GM12891 (cell line): ENCODE measurements at regions not wholly inside any gene's neighbourhood (a gene's known extent, or its start where the extent isn't known, plus 50 kb on each side); places are given as distances from the start of the nearest gene placed in this dataset.

Experiments used
- DNase-seq: peaks from one replicate; pipeline ENCODE4 v3.0.0; 2011; ENCODE audit warnings: low spot score; ENCODE audit not compliant: insufficient read length
- FAIRE-seq: peaks from 2 replicates; lab custom pipeline; 2011; peaks lifted over from hg19 to GRCh38; lab: Jason Lieb, UNC
- PAX5 ChIP-seq: IDR thresholded peaks from 2 replicates; pipeline ENCODE4 v1.6.1; 2011; ENCODE audit warnings: low read length, moderate library complexity, mild to moderate bottlenecking; ENCODE audit not compliant: insufficient read depth, severe bottlenecking
- POLR2A ChIP-seq: IDR thresholded peaks from 2 replicates; pipeline ENCODE4 v1.6.1; 2011; ENCODE audit warnings: low read depth, low read length, control low read depth
- POLR2AphosphoS5 ChIP-seq: IDR thresholded peaks from 2 replicates; pipeline ENCODE4 v1.6.1; 2011; ENCODE audit warnings: low read depth, low read length, control low read depth
- POU2F2 ChIP-seq: IDR thresholded peaks from 2 replicates; pipeline ENCODE4 v1.6.1; 2011; ENCODE audit warnings: low read depth, mild to moderate bottlenecking, control low read depth, low read length, moderate library complexity
- SPI1 ChIP-seq: IDR thresholded peaks from 2 replicates; pipeline ENCODE4 v1.6.1; 2011; ENCODE audit warnings: low read depth, low read length, control low read depth
- TAF1 ChIP-seq: IDR thresholded peaks from 2 replicates; pipeline ENCODE4 v1.6.1; 2011; ENCODE audit warnings: low read depth, low read length, control low read depth

DNA sequence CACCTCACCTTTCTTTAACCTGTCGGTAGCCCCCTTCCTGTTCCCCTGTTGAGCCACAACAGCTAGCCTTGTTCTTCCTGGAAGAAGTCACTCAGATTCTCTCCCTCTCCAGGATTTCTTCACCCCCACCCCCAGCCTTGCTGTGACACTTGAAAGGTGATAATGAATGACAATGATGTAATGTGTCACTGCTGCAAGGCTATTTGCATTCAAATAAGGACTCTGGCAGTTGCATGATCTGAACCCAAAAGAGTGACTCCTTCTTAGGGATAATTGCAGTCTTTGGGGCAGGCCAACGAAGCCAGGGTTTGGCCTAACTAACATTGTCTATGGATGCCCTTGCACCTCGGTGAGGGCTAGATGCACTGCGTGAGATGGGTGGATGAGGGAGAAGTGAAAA lies 154.4 kb upstream of the CLINT1 start:
- no peak for FAIRE-seq
- TF ChIP-seq POLR2A (no peak), POU2F2 (no peak), POLR2AphosphoS5 (no peak), PAX5 (no peak), TAF1 (no peak), SPI1 (no peak)
- DNase-seq, result no peak

DNA sequence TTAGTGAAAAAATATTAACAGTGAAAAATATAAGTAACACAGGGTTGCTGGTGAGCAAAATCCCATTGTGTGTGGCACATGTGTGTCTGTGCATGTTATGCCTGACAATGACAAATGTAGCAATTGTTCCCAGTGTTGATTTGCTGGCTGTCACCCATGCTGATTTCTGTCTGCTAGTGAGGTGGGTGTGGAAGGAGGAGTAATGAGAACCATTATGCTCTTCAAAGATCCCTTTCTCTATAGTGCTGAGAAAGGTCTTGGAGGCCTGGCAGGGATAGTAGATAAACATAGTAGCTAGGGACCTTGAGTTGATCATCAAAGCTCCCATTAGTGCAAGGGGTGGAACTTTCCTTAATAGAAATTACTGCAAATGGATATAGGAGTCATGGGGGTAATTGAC lies 152.5 kb upstream of the CLINT1 start:
- DNase-seq, result no peak
- no peak for FAIRE-seq
- TF ChIP-seq PAX5 (no peak), POLR2A (no peak), POLR2AphosphoS5 (no peak), POU2F2 (no peak), TAF1 (no peak), SPI1 (no peak)

DNA sequence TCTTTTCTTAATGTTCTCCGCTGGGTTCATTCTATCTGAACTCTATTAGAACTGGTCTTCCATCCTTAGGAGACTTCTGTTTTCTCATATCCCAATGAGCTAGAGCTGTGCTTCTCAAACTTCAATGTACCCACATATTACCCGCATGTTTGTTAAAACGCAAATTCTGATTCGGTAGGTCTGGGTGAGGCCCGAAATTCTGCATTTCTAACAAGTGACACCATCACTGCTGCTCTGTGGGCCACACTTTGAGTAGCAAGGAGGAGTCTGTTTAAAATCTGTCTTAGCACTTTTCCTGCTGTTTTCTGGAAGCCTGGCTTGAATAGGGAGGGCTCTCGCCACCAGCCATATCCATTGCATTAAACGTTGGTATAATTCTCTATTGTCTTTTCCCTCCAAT lies 151.9 kb upstream of the CLINT1 start:
- TF ChIP-seq SPI1 (no peak), POLR2A (no peak), POLR2AphosphoS5 (no peak), PAX5 (no peak), POU2F2 (no peak), TAF1 (no peak)
- DNase-seq (no peak), FAIRE-seq (no peak)

DNA sequence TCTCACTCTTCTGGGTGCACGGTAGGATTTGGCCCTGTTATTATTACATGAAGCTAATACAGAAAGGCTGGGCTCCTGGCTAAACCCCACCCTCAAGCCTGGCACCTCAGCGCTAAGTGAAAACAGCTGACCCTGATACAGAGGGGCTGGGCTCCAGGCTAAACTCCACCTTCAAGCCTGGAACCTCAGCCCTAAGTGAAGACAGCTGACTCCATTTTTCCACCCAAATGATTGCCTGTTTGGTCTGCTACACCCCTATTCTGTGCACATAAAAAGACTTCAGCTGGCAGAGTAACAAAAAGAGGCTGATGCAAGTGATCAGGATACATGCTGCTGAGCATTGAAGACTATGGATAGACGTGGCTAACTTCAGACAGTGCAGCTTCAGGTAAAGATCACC lies 148.4 kb upstream of the CLINT1 start:
- DNase-seq (no peak), FAIRE-seq (no peak)
- no peak for TF ChIP-seq TAF1
- TF ChIP-seq SPI1, result no peak
- no peak for TF ChIP-seq POLR2AphosphoS5
- TF ChIP-seq POU2F2, result no peak
- TF ChIP-seq POLR2A, result no peak
- TF ChIP-seq PAX5, result no peak

DNA sequence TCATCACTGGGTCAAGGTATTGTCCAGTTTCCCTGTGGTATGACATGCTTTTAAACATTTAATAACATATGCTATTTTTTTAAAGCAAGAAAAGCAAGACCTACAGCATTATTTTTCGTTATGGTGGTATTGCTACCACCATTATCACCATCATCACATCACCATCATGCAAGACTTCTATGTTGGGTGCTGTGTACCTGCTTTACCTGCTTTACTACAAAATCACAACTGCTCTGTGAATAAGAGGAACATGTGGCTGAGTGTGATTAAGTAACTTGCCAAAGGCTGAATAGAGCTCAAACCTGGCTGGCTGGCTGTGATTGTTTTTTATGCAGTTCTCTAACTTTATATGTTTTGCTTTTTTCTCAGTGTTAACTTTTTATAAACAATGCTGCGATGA lies 140.8 kb upstream of the CLINT1 start:
- TF ChIP-seq TAF1 (no peak), POLR2AphosphoS5 (no peak), POLR2A (no peak), PAX5 (no peak), POU2F2 (no peak)
- no peak for DNase-seq
- FAIRE-seq, result no peak

DNA sequence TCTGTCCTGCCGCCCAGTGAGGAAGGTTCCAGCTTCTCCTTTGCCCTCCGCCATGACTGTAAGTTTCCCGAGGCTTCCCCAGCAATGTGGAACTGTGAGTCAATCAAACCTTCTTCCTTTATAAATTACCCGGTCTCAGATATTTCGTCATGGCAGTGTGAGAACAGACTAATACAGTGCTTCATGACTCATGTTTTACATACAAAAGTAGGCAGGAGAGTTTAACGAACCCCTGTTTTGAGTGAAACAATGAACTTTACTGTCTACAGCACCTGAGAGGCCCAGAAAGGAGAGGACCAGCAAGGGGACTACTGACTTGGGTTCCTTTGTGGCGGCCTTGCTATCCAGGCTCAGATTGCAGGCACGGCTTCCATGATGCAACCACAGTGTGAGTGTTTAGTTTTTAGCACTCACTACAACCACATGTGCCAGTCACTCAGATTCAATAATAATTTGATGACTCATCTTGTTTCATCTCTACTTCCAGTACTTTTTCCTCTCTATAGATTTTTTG lies 139.1 kb upstream of the CLINT1 start:
- FAIRE-seq, result no peak
- no peak for DNase-seq
- TF ChIP-seq POLR2A, result no peak
- TF ChIP-seq POU2F2, result no peak
- TF ChIP-seq POLR2AphosphoS5, result no peak
- TF ChIP-seq PAX5, result no peak
- no peak for TF ChIP-seq TAF1
- no peak for TF ChIP-seq SPI1

DNA sequence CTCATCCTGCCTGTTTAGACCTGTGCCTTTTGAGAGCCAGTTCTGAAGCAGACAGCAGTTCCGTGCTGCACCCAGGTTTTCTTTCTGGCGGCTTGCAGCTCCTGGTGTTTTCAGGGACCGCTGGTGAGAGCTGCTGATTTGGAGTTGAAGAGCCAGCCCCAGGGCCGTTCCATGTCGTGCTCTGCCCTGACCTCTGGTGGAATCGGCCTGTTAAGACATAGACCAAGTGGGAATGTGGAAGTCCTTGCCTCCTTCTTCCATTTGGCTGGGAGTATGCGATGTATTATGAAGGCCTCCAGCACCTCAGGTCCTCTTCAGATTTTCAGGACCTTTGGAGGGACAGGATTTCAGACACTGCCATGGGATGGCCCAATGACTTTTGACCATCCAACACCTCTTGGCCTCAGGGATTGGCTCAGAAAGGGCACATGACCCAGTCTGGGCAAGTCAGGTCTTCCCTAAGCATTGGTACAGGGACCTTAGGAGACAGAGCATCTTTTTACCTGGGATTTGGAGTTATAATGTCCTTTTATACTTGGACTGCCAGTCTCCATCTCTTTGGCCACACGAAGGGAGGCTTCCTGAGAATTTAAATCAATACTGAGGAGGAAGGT lies 136.1 kb upstream of the CLINT1 start:
- FAIRE-seq (peak; percentile 86), DNase-seq (peak; percentile 22)
- TF ChIP-seq SPI1, result no peak
- TF ChIP-seq PAX5, result no peak
- TF ChIP-seq POLR2AphosphoS5, result no peak
- no peak for TF ChIP-seq TAF1
- no peak for TF ChIP-seq POLR2A
- TF ChIP-seq POU2F2, result no peak

DNA sequence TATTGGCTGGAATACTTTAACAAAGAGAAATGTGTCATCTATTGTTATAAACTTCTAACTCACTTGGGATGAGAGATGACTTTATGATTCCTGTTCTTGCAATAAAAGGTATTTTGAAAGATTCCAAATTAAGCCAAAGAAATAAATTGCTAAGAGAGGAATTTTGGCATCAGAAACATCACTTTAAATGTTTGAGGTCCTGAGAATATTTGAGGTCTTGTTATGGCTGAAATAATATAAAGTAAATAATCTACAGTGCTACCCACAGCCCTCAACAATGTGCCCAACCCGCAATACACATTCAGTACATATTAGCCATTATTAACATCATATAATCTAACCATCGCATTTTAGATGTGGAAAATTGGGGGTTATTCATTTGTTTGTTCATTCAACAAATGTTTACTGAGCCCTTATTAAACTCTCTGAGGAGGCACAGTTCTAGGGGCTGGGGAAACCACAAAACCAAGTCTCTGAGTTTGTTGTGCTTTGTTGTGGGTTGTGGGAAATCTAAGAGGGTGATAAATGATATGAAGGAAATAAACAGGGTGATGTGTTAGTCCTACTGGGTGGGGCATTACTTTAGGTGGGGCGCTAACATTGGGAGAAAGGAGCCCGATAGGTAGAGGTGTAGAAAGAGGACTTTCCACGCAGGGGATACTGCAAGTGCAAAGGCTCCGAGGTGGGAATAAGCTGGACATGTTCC lies 135.2 kb upstream of the CLINT1 start:
- TF ChIP-seq POLR2A (no peak), TAF1 (no peak), SPI1 (no peak)
- DNase-seq (no peak), FAIRE-seq (no peak)

DNA sequence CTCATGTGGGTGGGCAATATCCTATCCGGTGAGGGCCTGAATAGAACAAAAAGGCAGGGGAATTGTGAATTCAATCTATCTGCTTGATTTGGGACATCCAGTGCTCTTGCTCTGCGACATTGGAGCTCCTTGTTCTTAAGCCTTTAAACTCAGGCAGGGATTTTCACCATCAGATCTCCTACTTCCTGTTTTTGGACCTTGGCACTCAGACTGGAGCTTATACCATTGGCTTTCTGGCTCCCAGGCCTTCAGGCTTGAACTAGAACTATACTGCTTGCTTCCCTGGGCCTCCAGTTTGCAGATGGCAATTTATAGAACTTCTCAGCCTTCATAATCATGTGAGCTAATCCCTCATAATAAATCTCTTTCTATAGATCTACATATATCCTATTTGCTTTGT lies 134.3 kb upstream of the CLINT1 start:
- DNase-seq (no peak), FAIRE-seq (no peak)
- TF ChIP-seq SPI1 (0 out of 2 replicates have a peak, but pooled peaks have one; percentile 20), POLR2A (no peak), POU2F2 (no peak)

DNA sequence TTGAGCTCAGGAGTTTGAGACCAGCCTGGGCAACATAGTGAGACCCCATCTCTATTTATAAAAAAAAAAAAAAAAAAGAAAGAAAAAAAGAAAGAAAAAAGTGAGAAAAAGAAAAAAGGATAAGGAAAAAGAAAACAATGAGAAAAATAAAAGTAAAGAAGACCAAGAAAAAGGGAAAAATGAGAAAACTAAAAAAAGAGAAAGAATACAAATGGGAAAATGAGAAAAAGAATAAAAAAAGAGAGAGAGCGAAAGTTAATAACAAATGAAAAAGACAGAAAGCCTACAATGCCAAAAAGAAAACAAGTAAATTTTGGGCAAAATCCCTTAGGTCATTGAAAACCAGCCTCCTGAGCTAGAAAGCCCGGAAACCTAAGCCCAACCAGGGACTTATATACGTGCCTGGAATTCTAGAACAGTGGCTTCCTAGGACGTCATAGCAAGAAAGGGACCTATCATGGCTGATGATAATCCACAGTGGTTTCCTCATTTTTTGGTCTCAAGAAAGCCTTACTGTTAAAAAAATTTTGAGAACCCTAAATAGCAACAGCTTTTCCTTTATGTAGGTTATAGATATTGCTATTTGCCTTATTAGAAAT lies 131.7 kb upstream of the CLINT1 start:
- no peak for DNase-seq
- FAIRE-seq, result no peak

More for the DNA sequence above, 131.7 kb upstream of the CLINT1 start:
- TF ChIP-seq POLR2A (no peak), TAF1 (no peak), POU2F2 (no peak)
